ENCODE measurements at regions not wholly inside any gene's neighbourhood (a gene's known extent, or its start where the extent isn't known, plus 50 kb on each side); places are given as distances from the start of the nearest gene placed in this dataset.

- H3F3A ChIP-seq (replicated peaks; ENCODE audit: insufficient read depth), result no peaks in the 10 kb centered on the region
- no peaks in the 10 kb centered on the region for H3K9me2 ChIP-seq
- H3K4me3 ChIP-seq (ENCODE audit: low read depth in 2 of 2, low read length in 1 of 2), result no peak overlapping the region
- no peak for DNase-seq
- no peaks in the 10 kb centered on the region for H3K36me3 ChIP-seq (replicated peaks in 1 of 2; ENCODE audit: control insufficient read depth in 1 of 2, insufficient read depth in 2 of 2, low read length in 1 of 2)
- H3K9ac ChIP-seq, result no peak overlapping the region
- 41% methylated on average over 4 of the region's 4 CpGs for WGBS (ENCODE audit: low lambda C conversion rate)
- H3K9me3 ChIP-seq, result no peaks in the 10 kb centered on the region
- H2AFZ ChIP-seq (ENCODE audit: low read depth), result no peak overlapping the region
- no peaks in the 10 kb centered on the region for H3K79me2 ChIP-seq (ENCODE audit: insufficient read depth)
- H3K27ac ChIP-seq (ENCODE audit: low read depth in 2 of 2, low read length in 1 of 2), result no peak overlapping the region
- ChIA-PET POLR2A (no interaction called here), CTCF (no interaction called here)
- TF ChIP-seq JUND (IDR thresholded peaks at IDR 0.05), result no peak
- TF ChIP-seq MEF2A (IDR thresholded peaks at IDR 0.05; ENCODE audit: borderline replicate concordance, low read depth), result no peak
- TF ChIP-seq RAD21 (IDR thresholded peaks at IDR 0.05; ENCODE audit: low read length), result no peak
- no peak for TF ChIP-seq RFX5 (IDR thresholded peaks at IDR 0.05; ENCODE audit: low read length)
- TF ChIP-seq NRF1 (IDR thresholded peaks at IDR 0.05; ENCODE audit: low read depth, low read length), result no peak
- no peak for TF ChIP-seq MXI1 (IDR thresholded peaks at IDR 0.05; ENCODE audit: low read depth, low read length)
- no peak for TF ChIP-seq TEAD4 (IDR thresholded peaks at IDR 0.05; ENCODE audit: borderline replicate concordance, insufficient read depth)
- TF ChIP-seq TCF12 (IDR thresholded peaks at IDR 0.05), result no peak
- no peak for TF ChIP-seq CHD2 (IDR thresholded peaks at IDR 0.05; ENCODE audit: low read length, partially characterized antibody)
- TF ChIP-seq USF1 (IDR thresholded peaks at IDR 0.05; ENCODE audit: borderline replicate concordance, low read depth), result no peak
- TF ChIP-seq FOXM1 (IDR thresholded peaks at IDR 0.05; ENCODE audit: low read depth), result no peak
- TF ChIP-seq RCOR1 (IDR thresholded peaks at IDR 0.05; ENCODE audit: low read length), result no peak
- TF ChIP-seq PBX3 (IDR thresholded peaks at IDR 0.05), result no peak
- TF ChIP-seq IRF3 (IDR thresholded peaks at IDR 0.05; ENCODE audit: low read depth, low read length), result no peak
- no peak for TF ChIP-seq FOXJ3 (CRISPR knock-in tag; IDR thresholded peaks at IDR 0.05)
- peaks cover 17% of the 10 kb centered on the region; the same call in 1 of the 2 replicates for H3K27me3 ChIP-seq (ENCODE audit: insufficient read depth)
- H3K4me2 ChIP-seq, result no peak overlapping the region
- no peaks in the 10 kb centered on the region for H4K20me1 ChIP-seq (ENCODE audit: insufficient read depth)
- no peaks in the 10 kb centered on the region; a peak in 1 of 4 replicates for H3K4me1 ChIP-seq (ENCODE audit: control insufficient read depth in 1 of 2, insufficient read depth in 2 of 2, low read depth in 1 of 2, low read length in 1 of 2)
Measured at GRCh38 chrX:39927380-39927779, 170.4 kb downstream of the BCOR start.

- 47% methylated on average over 8 of the region's 8 CpGs for WGBS (ENCODE audit: low lambda C conversion rate)
Measured at GRCh38 chrX:39928704-39929378, 168.9 kb downstream of the BCOR start.

More at GRCh38 chrX:39928704-39929378, 168.9 kb downstream of the BCOR start:
- no peak for DNase-seq
- H2AFZ ChIP-seq (ENCODE audit: low read depth), result no peak overlapping the region
- no peaks in the 10 kb centered on the region for H3K79me2 ChIP-seq (ENCODE audit: insufficient read depth)
- POLR2A ChIA-PET, result no interaction called here
- no peak overlapping the region for H3K4me2 ChIP-seq
- H3K9ac ChIP-seq, result no peak overlapping the region
- no peak overlapping the region for H3K27ac ChIP-seq (ENCODE audit: low read depth in 2 of 2, low read length in 1 of 2)
- H3F3A ChIP-seq (replicated peaks; ENCODE audit: insufficient read depth), result no peaks in the 10 kb centered on the region
- CTCF ChIA-PET, result no interaction called here
- no peak for TF ChIP-seq GABPA (IDR thresholded peaks at IDR 0.05; ENCODE audit: low read depth)
- TF ChIP-seq SMC3 (IDR thresholded peaks at IDR 0.05; ENCODE audit: low read depth, low read length), result no peak
- no peak for TF ChIP-seq TCF12 (IDR thresholded peaks at IDR 0.05)
- no peak for TF ChIP-seq FOSL2 (IDR thresholded peaks at IDR 0.05; ENCODE audit: borderline replicate concordance, low read depth)
- no peak for TF ChIP-seq EP300 (IDR thresholded peaks at IDR 0.05; ENCODE audit: borderline replicate concordance in 1 of 2, low read depth in 1 of 2, low read length in 1 of 2)
- no peak for TF ChIP-seq NFIC (IDR thresholded peaks at IDR 0.05; ENCODE audit: borderline replicate concordance)
- no peak for TF ChIP-seq MAX (IDR thresholded peaks at IDR 0.05; ENCODE audit: low read depth)
- no peak for TF ChIP-seq GATA2 (CRISPR knock-in tag; IDR thresholded peaks at IDR 0.05)
- TF ChIP-seq USF1 (IDR thresholded peaks at IDR 0.05; ENCODE audit: borderline replicate concordance, low read depth), result no peak
- TF ChIP-seq MXI1 (IDR thresholded peaks at IDR 0.05; ENCODE audit: low read depth, low read length), result no peak
- TF ChIP-seq YY1 (IDR thresholded peaks at IDR 0.05; ENCODE audit: low read depth), result no peak
- TF ChIP-seq IRF3 (IDR thresholded peaks at IDR 0.05; ENCODE audit: low read depth, low read length), result no peak
- H3K4me1 ChIP-seq (ENCODE audit: control insufficient read depth in 1 of 2, insufficient read depth in 2 of 2, low read depth in 1 of 2, low read length in 1 of 2), result no peaks in the 10 kb centered on the region
- H3K4me3 ChIP-seq (ENCODE audit: low read depth in 2 of 2, low read length in 1 of 2), result no peak overlapping the region
- no peaks in the 10 kb centered on the region for H3K36me3 ChIP-seq (replicated peaks in 1 of 2; ENCODE audit: control insufficient read depth in 1 of 2, insufficient read depth in 2 of 2, low read length in 1 of 2)
- no peaks in the 10 kb centered on the region for H3K9me2 ChIP-seq
- H3K9me3 ChIP-seq, result no peaks in the 10 kb centered on the region
- H3K27me3 ChIP-seq (ENCODE audit: insufficient read depth), result peaks cover 20% of the 10 kb centered on the region
- no peaks in the 10 kb centered on the region for H4K20me1 ChIP-seq (ENCODE audit: insufficient read depth)
